Kidney epithelial cell (primary cell): ENCODE measurements at regions not wholly inside any gene's neighbourhood (a gene's known extent, or its start where the extent isn't known, plus 50 kb on each side); places are given as distances from the start of the nearest gene placed in this dataset.
"Not testable (repeated sequence)": the region's sequence is repeated elsewhere in the genome, so short reads cannot be mapped to it uniquely, and the experiment has no call there.

Experiments
- DNase-seq: peaks from one replicate; pipeline ENCODE4 v3.0.0-alpha.2; 2010; ENCODE audit warnings: low read depth
- H3K27me3 ChIP-seq: 2 replicates; pipeline ENCODE4 v1.6.0; 2011; ENCODE audit warnings: low read length; ENCODE audit not compliant: control insufficient read depth, insufficient read depth
- H3K36me3 ChIP-seq: 2 replicates; pipeline ENCODE4 v1.5.1; 2011; ENCODE audit warnings: low read length; ENCODE audit not compliant: control insufficient read depth, insufficient read depth
- H3K4me3 ChIP-seq: 2 replicates; pipeline ENCODE4 v1.5.1; 2011; ENCODE audit warnings: low read depth, mild to moderate bottlenecking, control low read depth, low read length
- CTCF ChIP-seq: IDR thresholded peaks from 2 replicates; pipeline ENCODE4 v1.5.1; 2011; ENCODE audit warnings: mild to moderate bottlenecking, moderate library complexity, low read length, control low read depth, inconsistent platforms; ENCODE audit not compliant: insufficient read depth, poor library complexity, severe bottlenecking

- H3K4me3 ChIP-seq = no peak overlapping the region
- no peaks in the 10 kb centered on the region for H3K36me3 ChIP-seq
- H3K27me3 ChIP-seq = no peaks in the 10 kb centered on the region
- TF ChIP-seq CTCF = no peak
- DNase-seq = no peak
Measured at GRCh38 chr2:138897274-138897673, 117.1 kb upstream of the NXPH2 start.

- no peak for TF ChIP-seq CTCF
- H3K36me3 ChIP-seq = no peaks in the 10 kb centered on the region
- H3K4me3 ChIP-seq = no peak overlapping the region
- no peak for DNase-seq
- no peaks in the 10 kb centered on the region for H3K27me3 ChIP-seq
Measured at GRCh38 chr2:138893746-138894145, 113.6 kb upstream of the NXPH2 start.

- H3K4me3 ChIP-seq = no peak overlapping the region
Measured at GRCh38 chr2:138881126-138881525, 100.9 kb upstream of the NXPH2 start.

GRCh38 chr2:138879931-138880330 lies 99.7 kb upstream of the NXPH2 start:
- no peak overlapping the region for H3K4me3 ChIP-seq
- TF ChIP-seq CTCF = no peak
- H3K27me3 ChIP-seq = no peaks in the 10 kb centered on the region
- no peak for DNase-seq
- no peaks in the 10 kb centered on the region for H3K36me3 ChIP-seq

More at GRCh38 chr2:138881126-138881525, 100.9 kb upstream of the NXPH2 start:
- no peaks in the 10 kb centered on the region for H3K36me3 ChIP-seq
- H3K27me3 ChIP-seq = no peaks in the 10 kb centered on the region
- no peak for DNase-seq
- TF ChIP-seq CTCF = no peak

- Histone ChIP-seq H3K4me3 (no peak overlapping the region), H3K27me3 (no peaks in the 10 kb centered on the region), H3K36me3 (no peaks in the 10 kb centered on the region)
- no peak for TF ChIP-seq CTCF
- DNase-seq = no peak
Measured at GRCh38 chr2:138877421-138877820, 97.2 kb upstream of the NXPH2 start.

- Histone ChIP-seq H3K27me3 (no peaks in the 10 kb centered on the region), H3K4me3 (no peak overlapping the region), H3K36me3 (no peaks in the 10 kb centered on the region)
- DNase-seq = no peak
- no peak for TF ChIP-seq CTCF
Measured at GRCh38 chr2:138874251-138874650, 94.1 kb upstream of the NXPH2 start.

- not testable (repeated sequence) for H3K36me3 ChIP-seq, H3K27me3 ChIP-seq, H3K4me3 ChIP-seq, DNase-seq
Measured at GRCh38 chr2:138872116-138872515, 91.9 kb upstream of the NXPH2 start.
